NCI-H748 (cell line): ENCODE measurements at regions not wholly inside any gene's neighbourhood (a gene's known extent, or its start where the extent isn't known, plus 50 kb on each side); places are given as distances from the start of the nearest gene placed in this dataset.
"Not testable (repeated sequence)": the region's sequence is repeated elsewhere in the genome, so short reads cannot be mapped to it uniquely, and the experiment has no call there.

Experiments
- DNase-seq: peaks from one replicate; lab custom pipeline; 2025; ENCODE audit not compliant: unreplicated experiment; lab: John Stamatoyannopoulos, UW

- DNase-seq: no peak
Measured at GRCh38 chr14:49139593-49139992, 446.6 kb downstream of the RPS29 start.

- no peak for DNase-seq
Measured at GRCh38 chr14:49134940-49135339, 451.2 kb downstream of the RPS29 start.

GRCh38 chr14:49121246-49121645, 464.9 kb downstream of the RPS29 start:
- DNase-seq: no peak

GRCh38 chr14:49114161-49114893, 471.9 kb downstream of the RPS29 start:
- no peak for DNase-seq

- no peak for DNase-seq
Measured at GRCh38 chr14:49106741-49107667, 479.2 kb downstream of the RPS29 start.

- no peak for DNase-seq
Measured at GRCh38 chr14:49105956-49106355, 480.2 kb downstream of the RPS29 start.

GRCh38 chr14:49105512-49105911, 480.7 kb downstream of the RPS29 start:
- no peak for DNase-seq

- peak; percentile 13 for DNase-seq
Measured at GRCh38 chr14:49092345-49092744, 493.8 kb downstream of the RPS29 start.

- DNase-seq: no peak
Measured at GRCh38 chr14:49089107-49089506, 497.1 kb downstream of the RPS29 start.

- DNase-seq: not testable (repeated sequence)
Measured at GRCh38 chr14:49073292-49073691, 512.9 kb downstream of the RPS29 start.

GRCh38 chr14:49058511-49058910, 527.7 kb downstream of the RPS29 start:
- peak; percentile 44 for DNase-seq

GRCh38 chr14:49057838-49058510, 528.2 kb downstream of the RPS29 start:
- DNase-seq: no peak

- no peak for DNase-seq
Measured at GRCh38 chr14:49056021-49056420, 530.2 kb downstream of the RPS29 start.

GRCh38 chr14:49052521-49052920, 533.7 kb downstream of the RPS29 start:
- no peak for DNase-seq

GRCh38 chr14:49051328-49052060, 534.7 kb downstream of the RPS29 start:
- DNase-seq: no peak

- peak; percentile 21 for DNase-seq
Measured at GRCh38 chr14:49050822-49051221, 535.4 kb downstream of the RPS29 start.

- DNase-seq: peak; percentile 85
Measured at GRCh38 chr14:49049711-49050110, 536.5 kb downstream of the RPS29 start.

- no peak for DNase-seq
Measured at GRCh38 chr14:49044981-49045380, 541.2 kb downstream of the RPS29 start.

GRCh38 chr14:49036984-49037516, 549.1 kb downstream of the RPS29 start:
- no peak for DNase-seq

- no peak for DNase-seq
Measured at GRCh38 chr14:49036266-49036665, 549.9 kb downstream of the RPS29 start.

- DNase-seq: no peak
Measured at GRCh38 chr14:49033131-49033530, 553.0 kb downstream of the RPS29 start.
